Mammary epithelial cell (primary cell): ENCODE measurements at regions not wholly inside any gene's neighbourhood (a gene's known extent, or its start where the extent isn't known, plus 50 kb on each side); places are given as distances from the start of the nearest gene placed in this dataset.

Source experiments
- EZH2 ChIP-seq: IDR thresholded peaks from 2 replicates; pipeline ENCODE4 v1.6.1; 2012; ENCODE audit warnings: low read length, inconsistent platforms, borderline replicate concordance
- TF ChIP-seq, protein P1 (sequence below), 2 donors: IDR thresholded peaks in 1 of 2; conservative IDR thresholded peaks in 1 of 2; 2 replicates each; pipeline ENCODE4 v1.5.1; 2011 to 2012; ENCODE audit warnings: inconsistent platforms in 2 of 2, low read length in 2 of 2, mild to moderate bottlenecking in 2 of 2, control low read depth in 1 of 2, low read depth in 1 of 2; ENCODE audit not compliant: insufficient read depth in 1 of 2; ENCODE audit errors: extremely low read depth in 1 of 2

DNA sequence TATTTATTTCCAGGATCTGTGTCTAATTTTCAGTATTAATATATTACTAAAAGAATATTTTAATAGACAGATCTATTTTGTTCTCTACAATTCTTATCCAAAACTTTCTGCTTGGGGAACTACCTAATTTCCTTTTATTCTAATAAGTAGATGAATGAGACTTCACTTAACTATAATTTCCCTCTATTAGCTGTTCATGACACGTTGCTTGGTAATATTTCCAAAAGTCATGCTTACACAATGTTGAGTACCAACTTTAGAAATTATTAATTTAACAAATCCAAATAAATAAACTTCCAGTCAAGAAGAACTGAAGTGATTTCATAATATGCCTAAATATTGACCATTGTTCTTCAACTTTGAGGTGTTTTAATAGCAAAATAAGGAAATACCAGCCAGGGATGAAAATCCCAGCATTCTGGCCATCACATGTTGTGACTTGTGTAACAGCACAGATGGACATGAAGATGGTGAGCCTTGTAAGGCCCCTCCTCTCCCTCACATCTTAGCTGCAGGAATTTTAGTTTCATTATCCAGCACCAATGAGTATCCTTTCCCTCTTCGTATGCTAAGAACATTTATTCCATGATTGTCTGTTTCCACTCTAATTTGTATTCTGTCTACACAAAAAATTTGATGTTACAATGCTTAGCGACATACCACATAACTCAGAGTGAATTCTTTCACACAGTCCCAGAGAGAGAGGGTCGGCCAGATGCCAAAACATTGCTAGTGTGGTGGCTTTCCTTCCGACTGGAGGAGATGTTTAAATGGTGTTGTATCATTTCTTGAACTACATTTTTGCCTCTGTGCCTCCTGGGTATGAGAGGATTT, 137.5 kb downstream of the FOXA2 start:
- TF ChIP-seq, protein P1, sequence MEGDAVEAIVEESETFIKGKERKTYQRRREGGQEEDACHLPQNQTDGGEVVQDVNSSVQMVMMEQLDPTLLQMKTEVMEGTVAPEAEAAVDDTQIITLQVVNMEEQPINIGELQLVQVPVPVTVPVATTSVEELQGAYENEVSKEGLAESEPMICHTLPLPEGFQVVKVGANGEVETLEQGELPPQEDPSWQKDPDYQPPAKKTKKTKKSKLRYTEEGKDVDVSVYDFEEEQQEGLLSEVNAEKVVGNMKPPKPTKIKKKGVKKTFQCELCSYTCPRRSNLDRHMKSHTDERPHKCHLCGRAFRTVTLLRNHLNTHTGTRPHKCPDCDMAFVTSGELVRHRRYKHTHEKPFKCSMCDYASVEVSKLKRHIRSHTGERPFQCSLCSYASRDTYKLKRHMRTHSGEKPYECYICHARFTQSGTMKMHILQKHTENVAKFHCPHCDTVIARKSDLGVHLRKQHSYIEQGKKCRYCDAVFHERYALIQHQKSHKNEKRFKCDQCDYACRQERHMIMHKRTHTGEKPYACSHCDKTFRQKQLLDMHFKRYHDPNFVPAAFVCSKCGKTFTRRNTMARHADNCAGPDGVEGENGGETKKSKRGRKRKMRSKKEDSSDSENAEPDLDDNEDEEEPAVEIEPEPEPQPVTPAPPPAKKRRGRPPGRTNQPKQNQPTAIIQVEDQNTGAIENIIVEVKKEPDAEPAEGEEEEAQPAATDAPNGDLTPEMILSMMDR (conservative IDR thresholded peaks at IDR 0.05 in 1 of 2, IDR thresholded peaks at IDR 0.05 in 1 of 2; ENCODE audit: extremely low read depth in 1 of 2, insufficient read depth in 1 of 2, low read depth in 1 of 2, low read length in 2 of 2), result no peak
- no peak for TF ChIP-seq EZH2
